Type B pancreatic cell (in vitro differentiated cells): ENCODE measurements at regions not wholly inside any gene's neighbourhood (a gene's known extent, or its start where the extent isn't known, plus 50 kb on each side); places are given as distances from the start of the nearest gene placed in this dataset.

Experiments
- DNase-seq: peaks from one replicate; pipeline ENCODE4 v3.0.0; 2021; ENCODE audit warnings: mixed read lengths; ENCODE audit not compliant: unreplicated experiment; ENCODE audit errors: extremely low spot score
- H3K27ac Mint-ChIP-seq: 2 replicates; pipeline ENCODE4 v1.8.0; 2021; ENCODE audit warnings: mild to moderate bottlenecking, mixed read lengths
- H3K27me3 Mint-ChIP-seq: 2 replicates; pipeline ENCODE4 v1.8.0; 2021; ENCODE audit warnings: mixed read lengths
- H3K36me3 Mint-ChIP-seq: 2 replicates; pipeline ENCODE4 v1.8.0; 2021; ENCODE audit warnings: mixed read lengths
- H3K4me1 Mint-ChIP-seq: one replicate; pipeline ENCODE4 v1.8.0; 2021; ENCODE audit warnings: mixed read lengths; ENCODE audit not compliant: unreplicated experiment
- H3K4me3 Mint-ChIP-seq: 2 replicates; pipeline ENCODE4 v1.8.0; 2021; ENCODE audit warnings: mild to moderate bottlenecking, mixed read lengths
- H3K9me3 Mint-ChIP-seq: 2 replicates; pipeline ENCODE4 v1.8.0; 2021; ENCODE audit warnings: mixed read lengths
- CTCF ChIP-seq: fragments of 200-600 bp; sonication (generic); conservative IDR thresholded peaks from 2 replicates; pipeline ENCODE4 v1.5.0; 2021; ENCODE audit warnings: antibody characterized with exemption, mild to moderate bottlenecking

GRCh38 chr5:58013542-58014258, 446.2 kb downstream of the PLK2 start:
- H3K27me3 Mint-ChIP-seq = no peaks in the 10 kb centered on the region

GRCh38 chr5:58012801-58013315, 447.0 kb downstream of the PLK2 start:
- no peaks in the 10 kb centered on the region for H3K27me3 Mint-ChIP-seq
- no peak for DNase-seq
- no peak overlapping the region for H3K4me3 Mint-ChIP-seq
- no peaks in the 10 kb centered on the region for H3K4me1 Mint-ChIP-seq
- no peak for TF ChIP-seq CTCF
- peaks cover 6% of the 10 kb centered on the region for H3K9me3 Mint-ChIP-seq
- H3K27ac Mint-ChIP-seq = no peak overlapping the region
- H3K36me3 Mint-ChIP-seq = no peaks in the 10 kb centered on the region

More at GRCh38 chr5:58013542-58014258, 446.2 kb downstream of the PLK2 start:
- TF ChIP-seq CTCF = no peak
- Mint-ChIP-seq H3K9me3 (peaks cover 6% of the 10 kb centered on the region), H3K4me1 (no peaks in the 10 kb centered on the region), H3K27ac (no peak overlapping the region), H3K4me3 (no peak overlapping the region), H3K36me3 (no peaks in the 10 kb centered on the region)
- no peak for DNase-seq

- Mint-ChIP-seq H3K36me3 (no peaks in the 10 kb centered on the region), H3K4me1 (no peaks in the 10 kb centered on the region), H3K4me3 (no peak overlapping the region), H3K9me3 (peaks cover 6% of the 10 kb centered on the region), H3K27ac (no peak overlapping the region), H3K27me3 (no peaks in the 10 kb centered on the region)
- DNase-seq = no peak
- no peak for TF ChIP-seq CTCF
These were observed 447.8 kb downstream of the PLK2 start for GRCh38 chr5:58012102-58012501.

GRCh38 chr5:58011301-58011700, 448.6 kb downstream of the PLK2 start:
- H3K9me3 Mint-ChIP-seq = peaks cover 6% of the 10 kb centered on the region
- DNase-seq = no peak
- no peak overlapping the region for H3K27ac Mint-ChIP-seq
- no peak for TF ChIP-seq CTCF
- H3K4me1 Mint-ChIP-seq = no peaks in the 10 kb centered on the region
- H3K4me3 Mint-ChIP-seq = no peak overlapping the region
- H3K27me3 Mint-ChIP-seq = no peaks in the 10 kb centered on the region
- H3K36me3 Mint-ChIP-seq = no peaks in the 10 kb centered on the region

- Mint-ChIP-seq H3K4me1 (no peaks in the 10 kb centered on the region), H3K9me3 (peaks cover 6% of the 10 kb centered on the region), H3K4me3 (no peak overlapping the region), H3K27me3 (no peaks in the 10 kb centered on the region), H3K27ac (no peak overlapping the region), H3K36me3 (no peaks in the 10 kb centered on the region)
- DNase-seq = no peak
- no peak for TF ChIP-seq CTCF
These were observed 450.1 kb downstream of the PLK2 start for GRCh38 chr5:58009754-58010153.
